Activated CD8-positive, alpha-beta memory T cell treated with anti-CD3 and anti-CD28 coated beads, Interleukin-2, amount 50 U/mL, for 1 hour (primary cell): ENCODE measurements at regions not wholly inside any gene's neighbourhood (a gene's known extent, or its start where the extent isn't known, plus 50 kb on each side); places are given as distances from the start of the nearest gene placed in this dataset.
"Not testable (repeated sequence)": the region's sequence is repeated elsewhere in the genome, so short reads cannot be mapped to it uniquely, and the experiment has no call there.

Source experiments
- DNase-seq: peaks from one replicate; pipeline ENCODE4 v3.0.0-alpha.2; 2020; ENCODE audit errors: extremely low read depth

- DNase-seq: no peak
Measured at GRCh38 chr10:9362721-9363120, 1308.2 kb downstream of the GATA3 start.

- DNase-seq: no peak
Measured at GRCh38 chr10:9379183-9379582, 1324.7 kb downstream of the GATA3 start.

- no peak for DNase-seq
Measured at GRCh38 chr10:9381733-9382532, 1327.4 kb downstream of the GATA3 start.

GRCh38 chr10:9382533-9382866 lies 1328.0 kb downstream of the GATA3 start:
- DNase-seq: no peak

GRCh38 chr10:9390516-9390915 lies 1336.0 kb downstream of the GATA3 start:
- no peak for DNase-seq

- no peak for DNase-seq
Measured at GRCh38 chr10:9399275-9399983, 1344.9 kb downstream of the GATA3 start.

GRCh38 chr10:9402067-9402466 lies 1347.6 kb downstream of the GATA3 start:
- not testable (repeated sequence) for DNase-seq

- not testable (repeated sequence) for DNase-seq
Measured at GRCh38 chr10:9402507-9403195, 1348.2 kb downstream of the GATA3 start.

- not testable (repeated sequence) for DNase-seq
Measured at GRCh38 chr10:9407201-9407600, 1352.7 kb downstream of the GATA3 start.

GRCh38 chr10:9416331-9416730 lies 1361.8 kb downstream of the GATA3 start:
- no peak for DNase-seq

- DNase-seq: no peak
Measured at GRCh38 chr10:9419757-9420156, 1365.3 kb downstream of the GATA3 start.

- DNase-seq: no peak
Measured at GRCh38 chr10:9427209-9427608, 1372.7 kb downstream of the GATA3 start.

- no peak for DNase-seq
Measured at GRCh38 chr10:9437131-9437530, 1382.6 kb downstream of the GATA3 start.

GRCh38 chr10:9443758-9444157 lies 1389.3 kb downstream of the GATA3 start:
- DNase-seq: no peak

- DNase-seq: no peak
Measured at GRCh38 chr10:9449530-9449929, 1395.0 kb downstream of the GATA3 start.

GRCh38 chr10:9450801-9451200 lies 1396.3 kb downstream of the GATA3 start:
- DNase-seq: no peak

- no peak for DNase-seq
Measured at GRCh38 chr10:9451211-9451773, 1396.8 kb downstream of the GATA3 start.

GRCh38 chr10:9452056-9452455 lies 1397.6 kb downstream of the GATA3 start:
- DNase-seq: no peak

GRCh38 chr10:9453871-9454270 lies 1399.4 kb downstream of the GATA3 start:
- DNase-seq: not testable (repeated sequence)

- DNase-seq: no peak
Measured at GRCh38 chr10:9469663-9470205, 1415.2 kb downstream of the GATA3 start.

- DNase-seq: no peak
Measured at GRCh38 chr10:9470581-9470980, 1416.1 kb downstream of the GATA3 start.

- no peak for DNase-seq
Measured at GRCh38 chr10:9501944-9502343, 1447.5 kb downstream of the GATA3 start.
